Smooth muscle cell (in vitro differentiated cells): ENCODE measurements at regions not wholly inside any gene's neighbourhood (a gene's known extent, or its start where the extent isn't known, plus 50 kb on each side); places are given as distances from the start of the nearest gene placed in this dataset.

ENCODE experiments used
- DNase-seq: peaks from one replicate; lab custom pipeline; 2025; ENCODE audit not compliant: unreplicated experiment; lab: John Stamatoyannopoulos, UW
- H2AFZ ChIP-seq: fragments of 200-600 bp; sonication (generic); 2 replicates; pipeline ENCODE4 v1.6.0; 2016; ENCODE audit warnings: antibody characterized with exemption, low read depth, mild to moderate bottlenecking
- H3F3A ChIP-seq: fragments of 200-600 bp; sonication (generic); 2 replicates; pipeline ENCODE4 v1.6.0; 2017; ENCODE audit warnings: antibody characterized with exemption, low read depth
- H3K27ac ChIP-seq: fragments of 200-600 bp; sonication (generic); 2 replicates; pipeline ENCODE4 v1.5.1; 2016; ENCODE audit warnings: low read depth, mild to moderate bottlenecking
- H3K27me3 ChIP-seq: fragments of 200-600 bp; sonication (generic); 2 replicates; pipeline ENCODE4 v1.6.1; 2016; ENCODE audit warnings: low read depth, mild to moderate bottlenecking
- H3K36me3 ChIP-seq: fragments of 200-600 bp; sonication (generic); 2 replicates; pipeline ENCODE4 v1.5.1; 2016; ENCODE audit warnings: low read depth
- H3K4me1 ChIP-seq: fragments of 200-600 bp; sonication (generic); 2 replicates; pipeline ENCODE4 v1.5.1; 2016; ENCODE audit warnings: low read depth
- H3K4me2 ChIP-seq: fragments of 200-600 bp; sonication (generic); 2 replicates; pipeline ENCODE4 v1.6.0; 2016; ENCODE audit warnings: mild to moderate bottlenecking
- H3K4me3 ChIP-seq: fragments of 200-600 bp; sonication (generic); 2 replicates; pipeline ENCODE4 v1.5.1; 2016; ENCODE audit warnings: mild to moderate bottlenecking
- H3K79me2 ChIP-seq: fragments of 200-600 bp; sonication (generic); 2 replicates; pipeline ENCODE4 v1.6.0; 2016; ENCODE audit warnings: low read depth, mild to moderate bottlenecking
- H3K9ac ChIP-seq: fragments of 200-600 bp; sonication (generic); 2 replicates; pipeline ENCODE4 v1.6.0; 2016; ENCODE audit warnings: low read depth
- H3K9me3 ChIP-seq: fragments of 200-600 bp; sonication (generic); replicated peaks from 2 replicates; pipeline ENCODE4 v1.5.1; 2016; ENCODE audit warnings: low read depth
- H4K20me1 ChIP-seq: fragments of 200-600 bp; sonication (generic); 2 replicates; pipeline ENCODE4 v1.6.0; 2016; ENCODE audit warnings: low read depth
- CTCF ChIP-seq: fragments of 200-600 bp; sonication (generic); IDR thresholded peaks from 2 replicates; pipeline ENCODE4 v1.5.1; 2017; ENCODE audit warnings: borderline replicate concordance, mild to moderate bottlenecking, antibody characterized with exemption; ENCODE audit not compliant: insufficient read depth, poor library complexity, severe bottlenecking
- WGBS: methylation state at CpG from one replicate; pipeline ENCODE4 v1.1.7; 2016; ENCODE audit warnings: low lambda C conversion rate; 5-methylcytosine and 5-hydroxymethylcytosine counted together

GRCh38 chr6:23532227-23532626 is 593.8 kb upstream of the NRSN1 start:
- H3K27me3 ChIP-seq, result no peaks in the 10 kb centered on the region
- no peak overlapping the region for H3K27ac ChIP-seq
- no peaks in the 10 kb centered on the region for H3K4me1 ChIP-seq
- H3K4me3 ChIP-seq, result no peak overlapping the region
- H3K36me3 ChIP-seq, result no peaks in the 10 kb centered on the region
- no peaks in the 10 kb centered on the region for H4K20me1 ChIP-seq
- no peak overlapping the region for H2AFZ ChIP-seq
- no peaks in the 10 kb centered on the region for H3K79me2 ChIP-seq
- H3K9me3 ChIP-seq, result no peaks in the 10 kb centered on the region
- no peak for TF ChIP-seq CTCF
- H3F3A ChIP-seq, result no peaks in the 10 kb centered on the region
- no peak for DNase-seq
- H3K4me2 ChIP-seq, result no peak overlapping the region
- H3K9ac ChIP-seq, result no peak overlapping the region

- no peak for TF ChIP-seq CTCF
- Histone ChIP-seq H3K27me3 (no peaks in the 10 kb centered on the region), H3K27ac (no peak overlapping the region), H3F3A (no peaks in the 10 kb centered on the region), H3K4me2 (no peak overlapping the region), H3K4me3 (no peak overlapping the region), H4K20me1 (no peaks in the 10 kb centered on the region), H3K36me3 (no peaks in the 10 kb centered on the region), H3K9ac (no peak overlapping the region), H3K9me3 (no peaks in the 10 kb centered on the region), H3K79me2 (no peaks in the 10 kb centered on the region), H2AFZ (no peak overlapping the region), H3K4me1 (no peaks in the 10 kb centered on the region)
- no peak for DNase-seq
- 98% methylated on average over 2 of the region's 2 CpGs for WGBS
These were observed 592.7 kb upstream of the NRSN1 start for GRCh38 chr6:23533311-23533710.

GRCh38 chr6:23533944-23534343 is 592.1 kb upstream of the NRSN1 start:
- Histone ChIP-seq H3K36me3 (no peaks in the 10 kb centered on the region), H3K27ac (no peak overlapping the region), H3F3A (no peaks in the 10 kb centered on the region), H3K4me2 (no peak overlapping the region), H3K9me3 (no peaks in the 10 kb centered on the region), H3K9ac (no peak overlapping the region), H3K4me1 (no peaks in the 10 kb centered on the region), H3K79me2 (no peaks in the 10 kb centered on the region), H3K4me3 (no peak overlapping the region), H3K27me3 (no peaks in the 10 kb centered on the region), H4K20me1 (no peaks in the 10 kb centered on the region), H2AFZ (no peak overlapping the region)
- TF ChIP-seq CTCF, result no peak
- DNase-seq, result no peak
- WGBS, result 70% methylated on average over 7 of the region's 7 CpGs

GRCh38 chr6:23534351-23534750 is 591.7 kb upstream of the NRSN1 start:
- DNase-seq, result no peak
- Histone ChIP-seq H4K20me1 (no peaks in the 10 kb centered on the region), H3K79me2 (no peaks in the 10 kb centered on the region), H3F3A (no peaks in the 10 kb centered on the region), H2AFZ (no peak overlapping the region), H3K4me2 (no peak overlapping the region), H3K4me1 (no peaks in the 10 kb centered on the region), H3K36me3 (no peaks in the 10 kb centered on the region), H3K9me3 (no peaks in the 10 kb centered on the region), H3K4me3 (no peak overlapping the region), H3K9ac (no peak overlapping the region), H3K27ac (no peak overlapping the region), H3K27me3 (no peaks in the 10 kb centered on the region)
- WGBS, result 73% methylated on average over 2 of the region's 2 CpGs
- TF ChIP-seq CTCF, result no peak
